ENCODE measurements at regions not wholly inside any gene's neighbourhood (a gene's known extent, or its start where the extent isn't known, plus 50 kb on each side); places are given as distances from the start of the nearest gene placed in this dataset.

DNA sequence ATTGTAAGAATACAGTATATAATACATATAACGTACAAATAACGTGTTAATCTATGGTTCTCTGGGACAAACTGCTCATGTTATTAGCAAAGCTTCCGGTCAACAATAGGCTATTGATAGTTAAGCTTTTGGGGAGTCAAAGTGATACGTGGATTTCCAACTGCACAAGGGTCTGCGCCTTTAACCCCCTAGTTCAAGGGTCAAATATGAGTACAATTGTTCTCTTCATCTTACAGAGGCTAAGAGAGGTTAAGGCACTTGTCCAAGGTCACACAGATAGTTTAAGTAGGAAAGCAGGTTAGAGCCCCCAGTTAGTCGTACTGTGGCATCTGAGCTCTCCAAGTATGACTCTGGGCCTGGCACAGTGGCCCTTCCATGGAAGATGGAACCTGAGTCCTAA lies 204.3 kb upstream of the KRR1 start:
- intact Hi-C loops (cut with micrococcal nuclease) = loop anchor here (10.0 kb wide), 1 partner anchor 319 kb away; the partner anchor contains the start of gene PHLDA1
- CTCF ChIA-PET = interaction anchor here (1.2 kb wide), 1 partner anchor 10 kb away, joined by 5 read pairs; no protein-coding TSS in a partner anchor
- no peaks in the 10 kb centered on the region for H3K36me3 Mint-ChIP-seq (ENCODE audit: low read depth)
- H3K4me1 Mint-ChIP-seq (ENCODE audit: low read depth) = peaks cover 15% of the 10 kb centered on the region
- H3K27me3 Mint-ChIP-seq = peaks cover 11% of the 10 kb centered on the region
- no peak overlapping the region for H3K4me3 Mint-ChIP-seq
- ATAC-seq (no peak), DNase-seq (no peak)
- H3K27ac Mint-ChIP-seq = no peak overlapping the region
- TF ChIP-seq, protein P1, sequence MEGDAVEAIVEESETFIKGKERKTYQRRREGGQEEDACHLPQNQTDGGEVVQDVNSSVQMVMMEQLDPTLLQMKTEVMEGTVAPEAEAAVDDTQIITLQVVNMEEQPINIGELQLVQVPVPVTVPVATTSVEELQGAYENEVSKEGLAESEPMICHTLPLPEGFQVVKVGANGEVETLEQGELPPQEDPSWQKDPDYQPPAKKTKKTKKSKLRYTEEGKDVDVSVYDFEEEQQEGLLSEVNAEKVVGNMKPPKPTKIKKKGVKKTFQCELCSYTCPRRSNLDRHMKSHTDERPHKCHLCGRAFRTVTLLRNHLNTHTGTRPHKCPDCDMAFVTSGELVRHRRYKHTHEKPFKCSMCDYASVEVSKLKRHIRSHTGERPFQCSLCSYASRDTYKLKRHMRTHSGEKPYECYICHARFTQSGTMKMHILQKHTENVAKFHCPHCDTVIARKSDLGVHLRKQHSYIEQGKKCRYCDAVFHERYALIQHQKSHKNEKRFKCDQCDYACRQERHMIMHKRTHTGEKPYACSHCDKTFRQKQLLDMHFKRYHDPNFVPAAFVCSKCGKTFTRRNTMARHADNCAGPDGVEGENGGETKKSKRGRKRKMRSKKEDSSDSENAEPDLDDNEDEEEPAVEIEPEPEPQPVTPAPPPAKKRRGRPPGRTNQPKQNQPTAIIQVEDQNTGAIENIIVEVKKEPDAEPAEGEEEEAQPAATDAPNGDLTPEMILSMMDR (IDR thresholded peaks at IDR 0.05) = no peak
- no peaks in the 10 kb centered on the region for H3K9me3 Mint-ChIP-seq
- POLR2A ChIA-PET = interaction anchor here (0.7 kb wide), 1 partner anchor 231 kb away, joined by 4 read pairs; no protein-coding TSS in a partner anchor

DNA sequence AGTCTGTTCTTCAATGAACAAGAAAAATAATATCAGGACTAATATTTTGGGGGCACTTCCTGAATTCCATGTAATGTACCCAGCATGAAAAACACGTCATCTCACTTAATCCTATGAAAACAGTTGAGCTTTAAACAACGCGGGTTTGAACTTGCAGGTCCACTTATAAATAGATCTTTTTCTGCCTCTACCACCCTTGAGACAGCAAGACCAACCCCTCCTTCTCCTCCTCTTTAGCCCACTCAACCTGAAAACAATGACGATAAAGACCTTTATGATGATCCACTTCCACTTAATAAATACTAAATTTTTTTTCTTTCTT lies 203.9 kb upstream of the KRR1 start:
- no peak for ATAC-seq
- TF ChIP-seq, protein P1 (IDR thresholded peaks at IDR 0.05) = no peak
- ChIA-PET POLR2A (interaction anchor here (0.7 kb wide), 1 partner anchor 230 kb away, joined by 4 read pairs; no protein-coding TSS in a partner anchor), CTCF (interaction anchor here (1.2 kb wide), 1 partner anchor 11 kb away, joined by 5 read pairs; no protein-coding TSS in a partner anchor)
- H3K4me3 Mint-ChIP-seq = no peak overlapping the region
- intact Hi-C loops (cut with micrococcal nuclease) = loop anchor here (10.0 kb wide), 1 partner anchor 320 kb away; the partner anchor contains the start of gene PHLDA1
- no peak for DNase-seq
- no peak overlapping the region for H3K27ac Mint-ChIP-seq
- peaks cover 15% of the 10 kb centered on the region for H3K4me1 Mint-ChIP-seq (ENCODE audit: low read depth)
- H3K9me3 Mint-ChIP-seq = no peaks in the 10 kb centered on the region
- peaks cover 9% of the 10 kb centered on the region for H3K27me3 Mint-ChIP-seq
- no peaks in the 10 kb centered on the region for H3K36me3 Mint-ChIP-seq (ENCODE audit: low read depth)

DNA sequence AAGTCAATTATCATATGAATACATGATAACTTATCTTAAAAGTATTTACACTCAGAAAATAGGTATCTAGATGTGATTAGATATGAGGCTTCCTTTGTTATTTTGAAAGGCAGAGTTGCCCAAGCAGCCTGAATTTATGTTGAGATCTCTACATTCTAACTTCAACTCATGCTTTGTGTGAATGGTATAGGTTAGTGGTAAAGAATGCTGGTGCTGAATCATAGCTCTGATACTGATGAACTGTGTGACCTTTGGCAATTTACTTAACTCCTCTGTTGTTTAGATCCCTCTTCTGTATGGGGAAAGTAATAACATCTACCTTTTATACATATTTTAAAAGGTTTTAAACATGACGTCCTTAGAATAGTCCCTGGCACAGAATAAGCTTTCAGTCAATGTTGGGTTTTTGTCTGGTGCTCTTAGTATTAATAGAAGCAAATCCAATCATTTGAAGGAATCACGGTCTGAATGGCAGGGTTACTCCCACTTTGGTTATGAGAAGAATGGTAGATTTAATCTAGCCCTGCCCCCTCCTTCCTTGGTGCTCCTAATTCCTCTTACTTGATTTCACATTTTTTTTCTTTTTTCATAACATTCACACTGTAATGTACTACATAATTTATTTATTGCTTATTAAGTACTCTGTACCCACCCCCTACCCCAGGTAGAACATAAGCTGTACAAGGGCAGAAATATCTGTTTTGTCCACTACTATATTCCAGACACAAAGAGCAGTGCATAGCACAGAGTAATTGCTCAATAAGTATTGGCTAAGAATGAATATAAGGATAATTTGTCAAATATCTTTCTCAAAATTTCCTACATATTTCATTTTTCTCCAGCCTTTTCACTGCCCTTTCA lies 203.3 kb upstream of the KRR1 start:
- ChIA-PET POLR2A (no interaction called here), CTCF (interaction anchor here (1.2 kb wide), 1 partner anchor 11 kb away, joined by 5 read pairs; no protein-coding TSS in a partner anchor)
- TF ChIP-seq, protein P1 (IDR thresholded peaks at IDR 0.05) = no peak
- Mint-ChIP-seq H3K36me3 (ENCODE audit: low read depth) (no peaks in the 10 kb centered on the region), H3K4me1 (ENCODE audit: low read depth) (peaks cover 15% of the 10 kb centered on the region), H3K27me3 (peaks cover 9% of the 10 kb centered on the region), H3K9me3 (no peaks in the 10 kb centered on the region), H3K27ac (no peak overlapping the region), H3K4me3 (no peak overlapping the region)
- peak; percentile 51 for ATAC-seq
- no peak for DNase-seq
- intact Hi-C loops (cut with micrococcal nuclease) = loop anchor here (10.0 kb wide), 1 partner anchor 320 kb away; the partner anchor contains the start of gene PHLDA1

DNA sequence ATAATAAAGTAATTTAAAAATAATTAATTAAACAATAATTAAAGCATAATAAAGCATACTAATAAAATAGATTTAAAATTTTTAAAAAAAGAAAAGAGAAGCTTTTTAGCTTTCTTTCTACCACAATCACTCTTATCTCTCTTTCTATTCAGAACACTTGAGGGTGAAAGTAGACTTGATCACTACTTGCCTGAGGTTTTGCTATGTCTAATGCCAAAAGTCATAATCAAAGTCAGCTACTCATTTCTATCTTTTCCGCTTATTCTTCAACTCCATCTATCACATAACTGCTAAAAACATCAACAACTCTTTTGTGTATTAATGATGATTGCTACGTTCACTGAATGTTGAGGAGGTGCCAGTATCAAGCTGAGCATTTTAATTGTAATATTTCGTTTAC lies 202.0 kb upstream of the KRR1 start:
- ATAC-seq (no peak), DNase-seq (no peak)
- TF ChIP-seq, protein P1 (IDR thresholded peaks at IDR 0.05) = no peak
- H3K27me3 Mint-ChIP-seq = peaks cover 6% of the 10 kb centered on the region
- H3K27ac Mint-ChIP-seq = no peak overlapping the region
- intact Hi-C loops (cut with micrococcal nuclease) = loop anchor here (10.0 kb wide), 1 partner anchor 321 kb away; the partner anchor contains the start of gene PHLDA1
- peaks cover 15% of the 10 kb centered on the region for H3K4me1 Mint-ChIP-seq (ENCODE audit: low read depth)
- no peaks in the 10 kb centered on the region for H3K36me3 Mint-ChIP-seq (ENCODE audit: low read depth)
- ChIA-PET POLR2A (interaction anchor here (0.7 to 1.2 kb wide), 2 partner anchors 200 to 318 kb away, joined by 3 to 5 read pairs; partner anchors contain the start of gene PHLDA1), CTCF (interaction anchor here (1.7 kb wide), 1 partner anchor 318 kb away, joined by 5 read pairs; the partner anchor contains the start of gene PHLDA1)
- no peaks in the 10 kb centered on the region for H3K9me3 Mint-ChIP-seq
- no peak overlapping the region for H3K4me3 Mint-ChIP-seq

Data from activated CD8-positive, alpha-beta T cell treated with anti-CD3 and anti-CD28 coated beads for 36 hours (primary cell).